Tibial nerve (tissue), 4 donors: ENCODE measurements at regions not wholly inside any gene's neighbourhood (a gene's known extent, or its start where the extent isn't known, plus 50 kb on each side); places are given as distances from the start of the nearest gene placed in this dataset.

Experiments
- CTCF ChIP-seq, 5 experiments: fragments of 200-600 bp in 3 of 5; fragments of 450-650 bp in 2 of 5; sonication (generic) in 3 of 5; IDR thresholded peaks; one replicate each; pipeline ENCODE4 v1.5.1; 2016 to 2019; ENCODE audit warnings: antibody characterized with exemption in 5 of 5, mild to moderate bottlenecking in 3 of 5, moderate library complexity in 2 of 5
- EP300 ChIP-seq, 2 donors: sonication (generic); formaldehyde crosslinking; IDR thresholded peaks; one replicate each; pipeline ENCODE4 v1.6.1; 2017; ENCODE audit warnings: antibody characterized with exemption in 2 of 2, mild to moderate bottlenecking in 1 of 2

GRCh38 chr3:153442799-153443487 lies 280.9 kb downstream of the RAP2B start:
- no peak for TF ChIP-seq CTCF (IDR thresholded peaks at IDR 0.05)
- TF ChIP-seq EP300 (IDR thresholded peaks at IDR 0.05), result no peak
